ENCODE measurements at regions not wholly inside any gene's neighbourhood (a gene's known extent, or its start where the extent isn't known, plus 50 kb on each side); places are given as distances from the start of the nearest gene placed in this dataset.

DNA sequence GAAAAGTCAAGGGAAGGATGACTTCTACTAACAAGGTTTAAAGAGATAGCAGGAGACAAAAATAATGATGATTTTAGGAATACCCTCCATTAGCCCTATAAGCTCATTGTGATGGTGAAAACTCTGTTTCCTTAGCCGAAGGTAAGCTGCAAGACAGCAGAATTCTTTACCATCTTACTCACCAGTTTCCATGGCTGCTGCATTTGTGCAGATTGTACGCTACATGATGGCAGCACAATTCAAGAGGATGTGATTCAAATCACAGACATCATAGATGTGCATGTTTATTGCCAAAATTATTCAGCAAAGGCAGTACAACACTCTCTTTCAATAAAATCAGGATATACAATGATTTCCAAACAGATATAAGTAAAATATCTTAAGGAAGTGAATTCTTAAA is 175.6 kb downstream of the SPATA31D1 start:
- H3K4me3 ChIP-seq (ENCODE audit: low read length) = no peak overlapping the region
- TF ChIP-seq, protein P1, sequence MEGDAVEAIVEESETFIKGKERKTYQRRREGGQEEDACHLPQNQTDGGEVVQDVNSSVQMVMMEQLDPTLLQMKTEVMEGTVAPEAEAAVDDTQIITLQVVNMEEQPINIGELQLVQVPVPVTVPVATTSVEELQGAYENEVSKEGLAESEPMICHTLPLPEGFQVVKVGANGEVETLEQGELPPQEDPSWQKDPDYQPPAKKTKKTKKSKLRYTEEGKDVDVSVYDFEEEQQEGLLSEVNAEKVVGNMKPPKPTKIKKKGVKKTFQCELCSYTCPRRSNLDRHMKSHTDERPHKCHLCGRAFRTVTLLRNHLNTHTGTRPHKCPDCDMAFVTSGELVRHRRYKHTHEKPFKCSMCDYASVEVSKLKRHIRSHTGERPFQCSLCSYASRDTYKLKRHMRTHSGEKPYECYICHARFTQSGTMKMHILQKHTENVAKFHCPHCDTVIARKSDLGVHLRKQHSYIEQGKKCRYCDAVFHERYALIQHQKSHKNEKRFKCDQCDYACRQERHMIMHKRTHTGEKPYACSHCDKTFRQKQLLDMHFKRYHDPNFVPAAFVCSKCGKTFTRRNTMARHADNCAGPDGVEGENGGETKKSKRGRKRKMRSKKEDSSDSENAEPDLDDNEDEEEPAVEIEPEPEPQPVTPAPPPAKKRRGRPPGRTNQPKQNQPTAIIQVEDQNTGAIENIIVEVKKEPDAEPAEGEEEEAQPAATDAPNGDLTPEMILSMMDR (IDR thresholded peaks at IDR 0.05; ENCODE audit: insufficient read depth, low read depth, low read length, missing control alignments) = no peak
- DNase-seq (ENCODE audit: low read depth) = peak; percentile 32

- DNase-seq (ENCODE audit: low read depth) = no peak
- no peak overlapping the region for H3K4me3 ChIP-seq (ENCODE audit: low read length)
- TF ChIP-seq, protein P1 (IDR thresholded peaks at IDR 0.05; ENCODE audit: insufficient read depth, low read depth, low read length, missing control alignments) = no peak
Observed at GRCh38 chr9:82167296-82167695, 178.7 kb downstream of the SPATA31D1 start.

DNA sequence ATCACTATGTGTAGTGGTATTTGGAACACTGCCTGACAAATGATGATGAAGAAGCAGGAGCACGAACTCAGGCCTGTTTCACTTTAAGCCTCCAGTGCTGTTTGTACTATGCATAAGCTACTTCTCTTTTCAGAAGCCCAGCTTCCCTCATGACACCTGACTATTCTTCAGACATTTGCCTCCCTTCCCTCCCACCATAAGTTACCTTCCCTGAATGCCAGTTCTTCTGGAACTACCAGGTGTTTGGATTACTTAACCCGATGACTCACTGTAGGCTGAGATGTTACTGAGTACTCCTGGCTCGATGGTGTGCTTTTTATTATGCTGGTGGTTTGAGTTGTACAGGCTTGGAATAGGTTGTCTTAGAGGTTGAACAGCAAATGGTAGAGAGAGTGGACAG is 180.0 kb downstream of the SPATA31D1 start:
- TF ChIP-seq, protein P1 (IDR thresholded peaks at IDR 0.05; ENCODE audit: insufficient read depth, low read depth, low read length, missing control alignments) = no peak
- no peak overlapping the region for H3K4me3 ChIP-seq (ENCODE audit: low read length)
- peak; percentile 95 for DNase-seq (ENCODE audit: low read depth)

GRCh38 chr9:82170866-82171265 is 182.3 kb downstream of the SPATA31D1 start:
- TF ChIP-seq, protein P1 (IDR thresholded peaks at IDR 0.05; ENCODE audit: insufficient read depth, low read depth, low read length, missing control alignments) = no peak
- no peak for DNase-seq (ENCODE audit: low read depth)
- no peak overlapping the region for H3K4me3 ChIP-seq (ENCODE audit: low read length)

DNA sequence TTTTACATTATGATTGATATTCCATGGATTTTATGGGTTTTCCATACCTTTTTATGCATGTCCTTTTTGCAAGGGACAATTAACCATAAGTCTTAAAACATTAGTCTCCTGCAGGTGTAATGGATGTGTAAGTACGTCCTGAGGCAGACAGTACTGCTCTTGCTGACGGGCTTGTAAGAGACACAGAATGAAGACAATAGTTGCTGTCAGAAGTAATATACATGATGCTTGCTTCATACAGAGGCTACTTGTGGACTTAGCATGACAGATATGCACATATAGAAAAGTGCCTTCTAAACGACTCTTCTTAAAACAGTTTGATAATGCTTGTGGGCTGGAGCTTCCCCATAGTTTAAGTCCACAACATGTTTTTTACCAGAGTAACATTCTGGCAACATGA is 182.7 kb downstream of the SPATA31D1 start:
- no peak for DNase-seq (ENCODE audit: low read depth)
- no peak overlapping the region for H3K4me3 ChIP-seq (ENCODE audit: low read length)
- TF ChIP-seq, protein P1 (IDR thresholded peaks at IDR 0.05; ENCODE audit: insufficient read depth, low read depth, low read length, missing control alignments) = no peak

GRCh38 chr9:82180711-82181110 is 192.1 kb downstream of the SPATA31D1 start:
- TF ChIP-seq, protein P1 (IDR thresholded peaks at IDR 0.05; ENCODE audit: insufficient read depth, low read depth, low read length, missing control alignments) = no peak
- no peak overlapping the region for H3K4me3 ChIP-seq (ENCODE audit: low read length)
- DNase-seq (ENCODE audit: low read depth) = no peak

DNA sequence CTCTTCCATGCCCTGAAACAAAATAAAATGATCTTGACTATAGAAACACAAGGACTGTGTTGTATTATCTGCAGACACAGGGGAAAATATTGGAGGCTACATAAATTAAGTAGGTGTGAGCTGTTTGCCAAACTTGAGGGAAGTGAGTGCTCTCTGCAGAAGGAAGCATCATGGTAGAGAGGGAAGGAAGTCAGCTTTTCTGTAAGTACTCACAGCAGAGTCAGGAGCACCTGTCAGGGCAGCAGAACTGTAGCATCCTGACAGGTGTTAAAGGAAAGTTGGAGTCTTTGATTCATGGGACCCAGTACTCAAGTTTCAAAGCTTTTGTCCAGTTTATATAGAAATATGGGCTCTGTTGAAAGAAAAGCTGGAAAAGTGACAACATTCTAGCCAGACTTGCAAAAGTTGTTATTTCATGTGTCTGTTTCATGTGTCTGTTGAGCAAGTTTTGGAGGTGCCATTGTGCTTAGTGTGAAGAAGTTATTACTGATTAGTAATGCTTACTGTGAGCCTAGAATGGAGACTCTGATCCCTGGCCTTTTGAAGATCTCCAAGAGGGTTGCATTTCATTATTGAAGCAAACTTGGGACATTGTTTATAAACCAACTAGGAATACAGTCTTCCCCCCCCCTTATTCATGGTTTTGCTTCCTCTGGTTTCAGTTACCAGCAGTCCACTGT is 194.7 kb downstream of the SPATA31D1 start:
- TF ChIP-seq, protein P1 (IDR thresholded peaks at IDR 0.05; ENCODE audit: insufficient read depth, low read depth, low read length, missing control alignments) = no peak
- no peak for DNase-seq (ENCODE audit: low read depth)
- H3K4me3 ChIP-seq (ENCODE audit: low read length) = no peak overlapping the region

All from epithelial cell of esophagus (primary cell).